DMS153 (cell line): ENCODE measurements at regions not wholly inside any gene's neighbourhood (a gene's known extent, or its start where the extent isn't known, plus 50 kb on each side); places are given as distances from the start of the nearest gene placed in this dataset.
A peak's percentile ranks its signal among the peaks of the same experiment; 100 is the strongest.

Experiments
- DNase-seq: peaks from one replicate; lab custom pipeline; 2025; lab: John Stamatoyannopoulos, UW

- DNase-seq, result peak; percentile 61
Observed at GRCh38 chr13:31927219-31927653, 104.3 kb upstream of the FRY start.

GRCh38 chr13:31929031-31929770, 102.4 kb upstream of the FRY start:
- no peak for DNase-seq

GRCh38 chr13:31930490-31930889, 101.1 kb upstream of the FRY start:
- DNase-seq, result no peak

- DNase-seq, result peak; percentile 2
Observed at GRCh38 chr13:31930901-31931522, 100.6 kb upstream of the FRY start.

- DNase-seq, result no peak
Observed at GRCh38 chr13:31937436-31937835, 94.1 kb upstream of the FRY start.

GRCh38 chr13:31940076-31940475, 91.5 kb upstream of the FRY start:
- no peak for DNase-seq

- DNase-seq, result no peak
Observed at GRCh38 chr13:31943591-31943990, 88.0 kb upstream of the FRY start.

- no peak for DNase-seq
Observed at GRCh38 chr13:31944262-31945160, 87.1 kb upstream of the FRY start.

GRCh38 chr13:31945202-31945961, 86.2 kb upstream of the FRY start:
- peak; percentile 88 for DNase-seq

GRCh38 chr13:31946091-31946770, 85.3 kb upstream of the FRY start:
- no peak for DNase-seq

GRCh38 chr13:31947105-31947504, 84.5 kb upstream of the FRY start:
- peak; percentile 9 for DNase-seq

- no peak for DNase-seq
Observed at GRCh38 chr13:31947506-31947905, 84.1 kb upstream of the FRY start.

GRCh38 chr13:31949486-31949885, 82.1 kb upstream of the FRY start:
- DNase-seq, result no peak

GRCh38 chr13:31950111-31950815, 81.3 kb upstream of the FRY start:
- DNase-seq, result peak; percentile 51

GRCh38 chr13:31951215-31951678, 80.3 kb upstream of the FRY start:
- peak; percentile 30 for DNase-seq

- DNase-seq, result no peak
Observed at GRCh38 chr13:31952641-31953380, 78.8 kb upstream of the FRY start.

GRCh38 chr13:31955101-31955500, 76.5 kb upstream of the FRY start:
- no peak for DNase-seq

- no peak for DNase-seq
Observed at GRCh38 chr13:31955741-31956140, 75.8 kb upstream of the FRY start.

GRCh38 chr13:31956980-31957644, 74.5 kb upstream of the FRY start:
- no peak for DNase-seq
